Panc1 (cell line): ENCODE measurements at regions not wholly inside any gene's neighbourhood (a gene's known extent, or its start where the extent isn't known, plus 50 kb on each side); places are given as distances from the start of the nearest gene placed in this dataset.
"Not testable (repeated sequence)": the region's sequence is repeated elsewhere in the genome, so short reads cannot be mapped to it uniquely, and the experiment has no call there.

Source experiments
- ATAC-seq: fragments of 200-7000 bp; cut with Tn5 transposase; 2 replicates; pipeline ENCODE4 v1.9.1; 2020; ENCODE audit warnings: mild to moderate bottlenecking, moderate library complexity
- BruUV-seq: library from RNA; stranded (reverse); fragments of 400-500 nt; replicated peaks from 2 replicates; lab custom pipeline; 2021; lab: Mats Ljungman, UMichigan
- CTCF ChIA-PET: fragments of 300-600 bp; sonication (Branson Sonifier 250); formaldehyde crosslinking; loops from one replicate; lab custom pipeline; 2022; ENCODE audit warnings: antibody characterized with exemption; lab: Charles Lee
- POLR2A ChIA-PET: fragments of 300-600 bp; sonication (Branson Sonifier 250); formaldehyde crosslinking; loops from one replicate; lab custom pipeline; 2022; ENCODE audit warnings: antibody characterized with exemption; lab: Charles Lee
- DNase-seq: peaks from one replicate; pipeline ENCODE4 v3.0.0-alpha.2; 2010; ENCODE audit warnings: low read depth, low spot score
- H3K27ac ChIP-seq: 2 replicates; pipeline ENCODE4 v1.5.1; 2011; ENCODE audit warnings: mild to moderate bottlenecking, low read length, inconsistent platforms
- H3K27me3 ChIP-seq: fragments of 200-500 bp; sonication (Bioruptor generic); 2 replicates; pipeline ENCODE4 v1.6.0; 2014; ENCODE audit warnings: low read length, inconsistent platforms; ENCODE audit not compliant: control insufficient read depth, insufficient read depth
- H3K36me3 ChIP-seq: fragments of 200-500 bp; sonication (Bioruptor generic); 2 replicates; pipeline ENCODE4 v1.5.1; 2014; ENCODE audit warnings: inconsistent platforms, mild to moderate bottlenecking, low read length, moderate library complexity; ENCODE audit not compliant: control insufficient read depth, insufficient read depth
- H3K4me1 ChIP-seq: 2 replicates; pipeline ENCODE4 v1.5.1; 2011; ENCODE audit warnings: inconsistent platforms, mild to moderate bottlenecking, low read length, moderate library complexity; ENCODE audit not compliant: control insufficient read depth, insufficient read depth
- H3K4me3 ChIP-seq, 2 experiments: 2 replicates each; pipeline ENCODE4 v1.5.1; 2011 to 2012; ENCODE audit warnings: low read depth in 2 of 2, low read length in 2 of 2, mild to moderate bottlenecking in 2 of 2, inconsistent platforms in 1 of 2, moderate library complexity in 1 of 2
- H3K9me3 ChIP-seq: fragments of 200-500 bp; sonication (Bioruptor generic); 2 replicates; pipeline ENCODE4 v1.5.1; 2014; ENCODE audit warnings: low read depth, mild to moderate bottlenecking, inconsistent platforms, low read length, moderate library complexity; ENCODE audit not compliant: control insufficient read depth, insufficient read depth
- POLR2AphosphoS5 ChIP-seq: IDR thresholded peaks from 2 replicates; pipeline ENCODE4 v1.6.1; 2012; ENCODE audit warnings: mild to moderate bottlenecking, low read depth, low read length, moderate library complexity
- REST ChIP-seq, 2 experiments: IDR thresholded peaks; 2 replicates each; pipeline ENCODE4 v1.6.1; 2011 to 2012; ENCODE audit warnings: low read depth in 2 of 2, control low read depth in 1 of 2, low read length in 1 of 2, mild to moderate bottlenecking in 1 of 2, moderate library complexity in 1 of 2; ENCODE audit not compliant: insufficient read depth in 1 of 2
- SIN3A ChIP-seq: IDR thresholded peaks from 2 replicates; pipeline ENCODE4 v1.6.1; 2012; ENCODE audit warnings: low read depth, mild to moderate bottlenecking, low read length, moderate library complexity, borderline replicate concordance; ENCODE audit not compliant: insufficient read depth
- TCF7L2 ChIP-seq: IDR thresholded peaks from 2 replicates; pipeline ENCODE4 v1.6.1; 2011; ENCODE audit warnings: mild to moderate bottlenecking, low read depth, low read length, inconsistent platforms
- in situ Hi-C: cut with HindIII; loops from 2 replicates; pipeline ENCODE4 v1.10.0; 2016; ENCODE audit warnings: low sequenced_read_pairs, low pct_unique_long_range_greater_than_20kb
- intact Hi-C: fragments of 100-400 bp; cut with micrococcal nuclease; formaldehyde crosslinking; loops from one replicate; pipeline ENCODE4 v1.10.0; 2022; ENCODE audit not compliant: unreplicated experiment
- TF ChIP-seq, protein P1 (sequence below): fragments of 450-650 bp; IDR thresholded peaks from 2 replicates; pipeline ENCODE4 v1.5.1; 2017; ENCODE audit warnings: mild to moderate bottlenecking

DNA sequence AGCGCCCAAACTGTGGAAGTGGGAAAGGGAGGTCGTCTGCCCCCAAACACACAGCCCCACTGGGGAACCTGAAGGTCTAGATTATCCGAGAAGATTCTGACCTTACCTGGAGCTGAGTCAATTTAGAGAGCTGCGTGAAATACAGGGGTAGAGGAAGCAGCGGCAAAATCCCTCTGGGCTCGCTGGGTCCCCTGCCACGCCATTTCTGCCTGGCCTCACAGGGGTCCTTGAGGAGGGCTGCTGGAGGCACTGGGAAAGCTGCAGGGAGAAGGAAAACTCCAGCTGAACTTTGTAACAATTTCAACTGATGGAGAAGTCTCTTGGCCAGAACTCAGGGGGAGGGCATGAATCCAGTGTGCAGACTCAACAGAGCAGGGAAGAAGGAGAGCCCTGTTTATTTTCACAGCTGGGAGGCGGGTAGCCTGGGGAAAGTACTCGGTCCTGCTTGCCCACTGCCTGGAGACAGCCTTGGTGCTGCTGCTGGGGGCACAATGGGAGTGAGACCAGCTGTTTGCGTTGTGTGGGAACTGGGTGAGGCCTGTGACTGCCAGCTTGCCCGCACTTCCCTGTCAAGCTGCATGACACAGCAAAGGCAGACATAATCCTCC lies 93.2 kb upstream of the MAPK10 start:
- Histone ChIP-seq H3K27me3 (no peaks in the 10 kb centered on the region), H3K4me1 (no peaks in the 10 kb centered on the region), H3K36me3 (no peaks in the 10 kb centered on the region), H3K27ac (no peak overlapping the region), H3K9me3 (no peaks in the 10 kb centered on the region), H3K4me3 (no peak overlapping the region)
- in situ Hi-C loops = no loop called here
- no TSS peak for BruUV-seq
- intact Hi-C loops = no loop called here
- CTCF ChIA-PET = no interaction called here
- POLR2A ChIA-PET = no interaction called here
- no peak for DNase-seq
- TF ChIP-seq POLR2AphosphoS5 (no peak), REST (IDR thresholded peaks at IDR 0.05; ENCODE audit: insufficient read depth in 1 of 2, low read depth in 2 of 2, low read length in 1 of 2) (no peak), TCF7L2 (no peak), SIN3A (no peak)
- TF ChIP-seq, protein P1, sequence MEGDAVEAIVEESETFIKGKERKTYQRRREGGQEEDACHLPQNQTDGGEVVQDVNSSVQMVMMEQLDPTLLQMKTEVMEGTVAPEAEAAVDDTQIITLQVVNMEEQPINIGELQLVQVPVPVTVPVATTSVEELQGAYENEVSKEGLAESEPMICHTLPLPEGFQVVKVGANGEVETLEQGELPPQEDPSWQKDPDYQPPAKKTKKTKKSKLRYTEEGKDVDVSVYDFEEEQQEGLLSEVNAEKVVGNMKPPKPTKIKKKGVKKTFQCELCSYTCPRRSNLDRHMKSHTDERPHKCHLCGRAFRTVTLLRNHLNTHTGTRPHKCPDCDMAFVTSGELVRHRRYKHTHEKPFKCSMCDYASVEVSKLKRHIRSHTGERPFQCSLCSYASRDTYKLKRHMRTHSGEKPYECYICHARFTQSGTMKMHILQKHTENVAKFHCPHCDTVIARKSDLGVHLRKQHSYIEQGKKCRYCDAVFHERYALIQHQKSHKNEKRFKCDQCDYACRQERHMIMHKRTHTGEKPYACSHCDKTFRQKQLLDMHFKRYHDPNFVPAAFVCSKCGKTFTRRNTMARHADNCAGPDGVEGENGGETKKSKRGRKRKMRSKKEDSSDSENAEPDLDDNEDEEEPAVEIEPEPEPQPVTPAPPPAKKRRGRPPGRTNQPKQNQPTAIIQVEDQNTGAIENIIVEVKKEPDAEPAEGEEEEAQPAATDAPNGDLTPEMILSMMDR = no peak
- no peak for ATAC-seq

GRCh38 chr4:86453611-86454072 lies 93.8 kb upstream of the MAPK10 start:
- BruUV-seq, H3K27me3 ChIP-seq, in situ Hi-C loops, H3K9me3 ChIP-seq, DNase-seq, intact Hi-C loops, H3K36me3 ChIP-seq, CTCF ChIA-PET, H3K27ac ChIP-seq, H3K4me3 ChIP-seq, ATAC-seq, POLR2A ChIA-PET, H3K4me1 ChIP-seq: not testable (repeated sequence)

DNA sequence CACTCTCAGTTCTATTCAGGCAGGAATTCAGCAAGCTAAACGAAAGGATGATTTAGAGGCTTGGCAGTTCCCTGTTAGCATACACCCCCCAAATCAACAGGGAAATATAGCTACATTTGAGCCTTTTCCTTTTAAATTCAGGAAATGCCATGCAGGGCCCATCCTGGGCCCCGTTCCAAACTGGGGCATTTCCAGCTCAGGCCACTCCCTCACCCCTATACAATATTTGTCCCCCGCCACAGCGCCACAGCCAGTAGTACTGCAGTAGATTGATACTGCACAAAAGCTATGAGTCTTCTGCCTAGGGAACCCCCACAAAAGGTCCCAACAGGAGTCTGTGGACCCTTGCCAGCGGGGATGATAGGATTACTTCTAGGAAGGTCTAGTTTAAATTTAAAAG lies 102.0 kb upstream of the MAPK10 start:
- H3K4me3 ChIP-seq = no peak overlapping the region
- no peaks in the 10 kb centered on the region for H3K4me1 ChIP-seq
- TF ChIP-seq POLR2AphosphoS5 (no peak), REST (IDR thresholded peaks at IDR 0.05; ENCODE audit: insufficient read depth in 1 of 2, low read depth in 2 of 2, low read length in 1 of 2) (no peak), SIN3A (no peak), TCF7L2 (no peak)
- TF ChIP-seq, protein P1 = no peak
- in situ Hi-C loops = no loop called here
- POLR2A ChIA-PET = no interaction called here
- BruUV-seq = no TSS peak
- H3K27ac ChIP-seq = no peak overlapping the region
- no peaks in the 10 kb centered on the region for H3K9me3 ChIP-seq
- DNase-seq (no peak), ATAC-seq (no peak)
- CTCF ChIA-PET = no interaction called here
- intact Hi-C loops = no loop called here
- H3K27me3 ChIP-seq = no peaks in the 10 kb centered on the region
- H3K36me3 ChIP-seq = no peaks in the 10 kb centered on the region
